ENCODE measurements at regions not wholly inside any gene's neighbourhood (a gene's known extent, or its start where the extent isn't known, plus 50 kb on each side); places are given as distances from the start of the nearest gene placed in this dataset.
A peak's percentile ranks its signal among the peaks of the same experiment; 100 is the strongest.

- Histone ChIP-seq H3K9ac (ENCODE audit: low read length) (no peak overlapping the region), H3K4me1 (ENCODE audit: control insufficient read depth, insufficient read depth, low read length) (no peaks in the 10 kb centered on the region), H3K4me3 (ENCODE audit: low read length) (no peak overlapping the region), H3K36me3 (ENCODE audit: control insufficient read depth, insufficient read depth, low read length, severe bottlenecking) (no peaks in the 10 kb centered on the region), H3K9me3 (ENCODE audit: control insufficient read depth, low read length) (no peaks in the 10 kb centered on the region), H3K27me3 (replicated peaks; ENCODE audit: control insufficient read depth, insufficient read depth, low read length) (no peaks in the 10 kb centered on the region)
- DNase-seq (ENCODE audit: low read depth), result no peak
Measured at GRCh38 chr16:9141813-9142212, 50.4 kb downstream of the HAPSTR1 start.

GRCh38 chr16:9144106-9144505 is 52.7 kb downstream of the HAPSTR1 start:
- Histone ChIP-seq H3K27me3 (replicated peaks; ENCODE audit: control insufficient read depth, insufficient read depth, low read length) (no peaks in the 10 kb centered on the region), H3K9ac (ENCODE audit: low read length) (no peak overlapping the region), H3K9me3 (ENCODE audit: control insufficient read depth, low read length) (no peaks in the 10 kb centered on the region), H3K36me3 (ENCODE audit: control insufficient read depth, insufficient read depth, low read length, severe bottlenecking) (no peaks in the 10 kb centered on the region), H3K4me1 (ENCODE audit: control insufficient read depth, insufficient read depth, low read length) (peaks cover 6% of the 10 kb centered on the region), H3K4me3 (ENCODE audit: low read length) (no peak overlapping the region)
- no peak for DNase-seq (ENCODE audit: low read depth)

GRCh38 chr16:9148374-9149015 is 57.1 kb downstream of the HAPSTR1 start:
- Histone ChIP-seq H3K27me3 (replicated peaks; ENCODE audit: control insufficient read depth, insufficient read depth, low read length) (no peaks in the 10 kb centered on the region), H3K9ac (ENCODE audit: low read length) (no peak overlapping the region), H3K36me3 (ENCODE audit: control insufficient read depth, insufficient read depth, low read length, severe bottlenecking) (no peaks in the 10 kb centered on the region), H3K4me3 (ENCODE audit: low read length) (no peak overlapping the region), H3K9me3 (ENCODE audit: control insufficient read depth, low read length) (no peaks in the 10 kb centered on the region), H3K4me1 (ENCODE audit: control insufficient read depth, insufficient read depth, low read length) (peaks cover 6% of the 10 kb centered on the region)
- no peak for DNase-seq (ENCODE audit: low read depth)

- Histone ChIP-seq H3K27me3 (replicated peaks; ENCODE audit: control insufficient read depth, insufficient read depth, low read length) (peaks cover 14% of the 10 kb centered on the region), H3K4me1 (ENCODE audit: control insufficient read depth, insufficient read depth, low read length) (peaks cover 6% of the 10 kb centered on the region), H3K9me3 (ENCODE audit: control insufficient read depth, low read length) (peaks cover 6% of the 10 kb centered on the region), H3K4me3 (ENCODE audit: low read length) (no peak overlapping the region), H3K36me3 (ENCODE audit: control insufficient read depth, insufficient read depth, low read length, severe bottlenecking) (no peaks in the 10 kb centered on the region), H3K9ac (ENCODE audit: low read length) (no peak overlapping the region)
- no peak for DNase-seq (ENCODE audit: low read depth)
Measured at GRCh38 chr16:9151074-9151473, 59.6 kb downstream of the HAPSTR1 start.

- peaks cover 14% of the 10 kb centered on the region for H3K27me3 ChIP-seq (replicated peaks; ENCODE audit: control insufficient read depth, insufficient read depth, low read length)
- peaks cover 6% of the 10 kb centered on the region for H3K4me1 ChIP-seq (ENCODE audit: control insufficient read depth, insufficient read depth, low read length)
- H3K9ac ChIP-seq (ENCODE audit: low read length), result no peak overlapping the region
- no peaks in the 10 kb centered on the region for H3K36me3 ChIP-seq (ENCODE audit: control insufficient read depth, insufficient read depth, low read length, severe bottlenecking)
- no peak overlapping the region for H3K4me3 ChIP-seq (ENCODE audit: low read length)
- H3K9me3 ChIP-seq (ENCODE audit: control insufficient read depth, low read length), result peaks cover 6% of the 10 kb centered on the region
- DNase-seq (ENCODE audit: low read depth), result no peak
Measured at GRCh38 chr16:9151597-9151996, 60.2 kb downstream of the HAPSTR1 start.

GRCh38 chr16:9152649-9153501 is 61.4 kb downstream of the HAPSTR1 start:
- Histone ChIP-seq H3K27me3 (replicated peaks; ENCODE audit: control insufficient read depth, insufficient read depth, low read length) (peaks cover 17% of the 10 kb centered on the region), H3K9ac (ENCODE audit: low read length) (no peak overlapping the region), H3K36me3 (ENCODE audit: control insufficient read depth, insufficient read depth, low read length, severe bottlenecking) (no peaks in the 10 kb centered on the region), H3K9me3 (ENCODE audit: control insufficient read depth, low read length) (peaks cover 6% of the 10 kb centered on the region), H3K4me3 (ENCODE audit: low read length) (no peak overlapping the region), H3K4me1 (ENCODE audit: control insufficient read depth, insufficient read depth, low read length) (peaks cover under 1% of the 10 kb centered on the region)
- DNase-seq (ENCODE audit: low read depth), result no peak

- no peak for DNase-seq (ENCODE audit: low read depth)
- Histone ChIP-seq H3K9ac (ENCODE audit: low read length) (no peak overlapping the region), H3K9me3 (ENCODE audit: control insufficient read depth, low read length) (peaks cover 6% of the 10 kb centered on the region), H3K4me1 (ENCODE audit: control insufficient read depth, insufficient read depth, low read length) (no peaks in the 10 kb centered on the region), H3K4me3 (ENCODE audit: low read length) (no peak overlapping the region), H3K36me3 (ENCODE audit: control insufficient read depth, insufficient read depth, low read length, severe bottlenecking) (no peaks in the 10 kb centered on the region), H3K27me3 (replicated peaks; ENCODE audit: control insufficient read depth, insufficient read depth, low read length) (peaks cover 17% of the 10 kb centered on the region)
Measured at GRCh38 chr16:9153502-9153864, 62.0 kb downstream of the HAPSTR1 start.

- H3K9ac ChIP-seq (ENCODE audit: low read length), result no peak overlapping the region
Measured at GRCh38 chr16:9154567-9155410, 63.3 kb downstream of the HAPSTR1 start.

GRCh38 chr16:9155871-9156270 is 64.4 kb downstream of the HAPSTR1 start:
- H3K36me3 ChIP-seq (ENCODE audit: control insufficient read depth, insufficient read depth, low read length, severe bottlenecking), result no peaks in the 10 kb centered on the region

More at GRCh38 chr16:9154567-9155410, 63.3 kb downstream of the HAPSTR1 start:
- Histone ChIP-seq H3K4me3 (ENCODE audit: low read length) (no peak overlapping the region), H3K36me3 (ENCODE audit: control insufficient read depth, insufficient read depth, low read length, severe bottlenecking) (no peaks in the 10 kb centered on the region), H3K9me3 (ENCODE audit: control insufficient read depth, low read length) (peaks cover 6% of the 10 kb centered on the region), H3K4me1 (ENCODE audit: control insufficient read depth, insufficient read depth, low read length) (no peaks in the 10 kb centered on the region), H3K27me3 (replicated peaks; ENCODE audit: control insufficient read depth, insufficient read depth, low read length) (peaks cover 17% of the 10 kb centered on the region)
- no peak for DNase-seq (ENCODE audit: low read depth)

GRCh38 chr16:9159839-9160550 is 68.6 kb downstream of the HAPSTR1 start:
- Histone ChIP-seq H3K4me1 (ENCODE audit: control insufficient read depth, insufficient read depth, low read length) (no peaks in the 10 kb centered on the region), H3K9me3 (ENCODE audit: control insufficient read depth, low read length) (no peaks in the 10 kb centered on the region), H3K4me3 (ENCODE audit: low read length) (no peak overlapping the region), H3K27me3 (replicated peaks; ENCODE audit: control insufficient read depth, insufficient read depth, low read length) (peaks cover 6% of the 10 kb centered on the region), H3K9ac (ENCODE audit: low read length) (no peak overlapping the region), H3K36me3 (ENCODE audit: control insufficient read depth, insufficient read depth, low read length, severe bottlenecking) (no peaks in the 10 kb centered on the region)
- peak; percentile 73 for DNase-seq (ENCODE audit: low read depth)

More at GRCh38 chr16:9155871-9156270, 64.4 kb downstream of the HAPSTR1 start:
- H3K4me3 ChIP-seq (ENCODE audit: low read length), result no peak overlapping the region
- H3K27me3 ChIP-seq (replicated peaks; ENCODE audit: control insufficient read depth, insufficient read depth, low read length), result peaks cover 17% of the 10 kb centered on the region
- peaks cover 6% of the 10 kb centered on the region for H3K9me3 ChIP-seq (ENCODE audit: control insufficient read depth, low read length)
- no peak for DNase-seq (ENCODE audit: low read depth)
- no peaks in the 10 kb centered on the region for H3K4me1 ChIP-seq (ENCODE audit: control insufficient read depth, insufficient read depth, low read length)
- no peak overlapping the region for H3K9ac ChIP-seq (ENCODE audit: low read length)

All from adipocyte (in vitro differentiated cells).